Thoracic aorta (tissue), 2 donors: ENCODE measurements at regions not wholly inside any gene's neighbourhood (a gene's known extent, or its start where the extent isn't known, plus 50 kb on each side); places are given as distances from the start of the nearest gene placed in this dataset.

Experiments
- ATAC-seq: fragments of 150-250 bp; one replicate; pipeline ENCODE4 v1.8.0; 2017; ENCODE audit warnings: low read depth; ENCODE audit not compliant: insufficient number of reproducible peaks, low FRiP score
- DNase-seq: peaks from one replicate; pipeline ENCODE4 v3.0.0-alpha.2; 2020; ENCODE audit warnings: low spot score
- H3K27ac ChIP-seq, 2 donors: fragments of 200-600 bp; sonication (generic); 1 replicate in 1 of 2; 2 replicates in 1 of 2; pipeline ENCODE4 v1.5.1; 2016; ENCODE audit warnings: mild to moderate bottlenecking in 2 of 2, moderate library complexity in 2 of 2
- H3K27me3 ChIP-seq: fragments of 200-600 bp; sonication (generic); replicated peaks from 2 replicates; pipeline ENCODE4 v1.6.0; 2016; ENCODE audit warnings: mild to moderate bottlenecking; ENCODE audit not compliant: insufficient read depth
- H3K36me3 ChIP-seq: fragments of 200-600 bp; sonication (generic); one replicate; pipeline ENCODE4 v1.5.1; 2016
- H3K4me1 ChIP-seq, 2 donors: fragments of 200-600 bp; sonication (generic); 1 replicate in 1 of 2; 2 replicates in 1 of 2; pipeline versions ENCODE4 v1.5.1 to v1.6.0; 2016; ENCODE audit warnings: low read depth in 2 of 2, mild to moderate bottlenecking in 1 of 2; ENCODE audit not compliant: control insufficient read depth in 1 of 2
- H3K4me3 ChIP-seq: fragments of 200-600 bp; sonication (generic); 2 replicates; pipeline ENCODE4 v1.5.1; 2016; ENCODE audit warnings: mild to moderate bottlenecking
- H3K9me3 ChIP-seq: fragments of 200-600 bp; sonication (generic); 2 replicates; pipeline ENCODE4 v1.5.1; 2016
- CTCF ChIP-seq: fragments of 200-600 bp; sonication (generic); IDR thresholded peaks from one replicate; pipeline ENCODE4 v1.5.1; 2019; ENCODE audit warnings: antibody characterized with exemption

- no peaks in the 10 kb centered on the region for H3K9me3 ChIP-seq
- no peak for TF ChIP-seq CTCF
- H3K4me3 ChIP-seq: no peak overlapping the region
- no peaks in the 10 kb centered on the region for H3K27me3 ChIP-seq
- DNase-seq: no peak
- no peak overlapping the region for H3K27ac ChIP-seq
- H3K4me1 ChIP-seq: no peaks in the 10 kb centered on the region
- no peak for ATAC-seq
- no peaks in the 10 kb centered on the region for H3K36me3 ChIP-seq
These were observed 472.7 kb upstream of the FLRT2 start for GRCh38 chr14:85057221-85057620.

- TF ChIP-seq CTCF: no peak
- ATAC-seq (no peak), DNase-seq (no peak)
- no peak overlapping the region for H3K27ac ChIP-seq
- H3K27me3 ChIP-seq: no peaks in the 10 kb centered on the region
- no peaks in the 10 kb centered on the region for H3K4me1 ChIP-seq
- H3K36me3 ChIP-seq: no peaks in the 10 kb centered on the region
- H3K4me3 ChIP-seq: no peak overlapping the region
- no peaks in the 10 kb centered on the region for H3K9me3 ChIP-seq
These were observed 471.8 kb upstream of the FLRT2 start for GRCh38 chr14:85058150-85058549.

- DNase-seq (no peak), ATAC-seq (no peak)
- Histone ChIP-seq H3K27ac (no peak overlapping the region), H3K27me3 (no peaks in the 10 kb centered on the region), H3K9me3 (no peaks in the 10 kb centered on the region), H3K36me3 (no peaks in the 10 kb centered on the region), H3K4me3 (no peak overlapping the region), H3K4me1 (no peaks in the 10 kb centered on the region)
- no peak for TF ChIP-seq CTCF
These were observed 469.8 kb upstream of the FLRT2 start for GRCh38 chr14:85060121-85060520.

GRCh38 chr14:85061256-85061655, 468.7 kb upstream of the FLRT2 start:
- Histone ChIP-seq H3K27me3 (no peaks in the 10 kb centered on the region), H3K27ac (no peak overlapping the region), H3K9me3 (no peaks in the 10 kb centered on the region), H3K4me3 (no peak overlapping the region), H3K4me1 (no peaks in the 10 kb centered on the region), H3K36me3 (no peaks in the 10 kb centered on the region)
- no peak for TF ChIP-seq CTCF
- ATAC-seq (no peak), DNase-seq (no peak)

GRCh38 chr14:85063747-85064146, 466.2 kb upstream of the FLRT2 start:
- H3K27me3 ChIP-seq: no peaks in the 10 kb centered on the region
- H3K36me3 ChIP-seq: no peaks in the 10 kb centered on the region
- TF ChIP-seq CTCF: no peak
- H3K4me1 ChIP-seq: no peaks in the 10 kb centered on the region
- DNase-seq: no peak
- no peaks in the 10 kb centered on the region for H3K9me3 ChIP-seq
- H3K27ac ChIP-seq: no peak overlapping the region
- H3K4me3 ChIP-seq: no peak overlapping the region
- ATAC-seq: no peak
